Psoas muscle (tissue), 7 donors: ENCODE measurements at regions not wholly inside any gene's neighbourhood (a gene's known extent, or its start where the extent isn't known, plus 50 kb on each side); places are given as distances from the start of the nearest gene placed in this dataset.

Experiments used
- ATAC-seq, 4 donors: fragments of 200-7000 bp; cut with Tn5 transposase; one replicate each; pipeline ENCODE4 v1.9.1; 2020; ENCODE audit warnings: moderate library complexity in 3 of 4, mild to moderate bottlenecking in 2 of 4
- DNase-seq, 2 donors: peaks; one replicate each; pipeline ENCODE4 v3.0.0-alpha.2; 2020
- H3K27ac ChIP-seq: fragments of 200-600 bp; one replicate; pipeline ENCODE4 v1.8.0; 2022
- H3K27me3 ChIP-seq, 3 donors: fragments of 200-600 bp in 1 of 3; one replicate each; pipeline versions ENCODE4 v1.6.1 to v1.8.0; 2013 to 2022; ENCODE audit warnings: low read length in 2 of 3, mild to moderate bottlenecking in 2 of 3, moderate library complexity in 1 of 3; ENCODE audit not compliant: insufficient read depth in 3 of 3
- H3K36me3 ChIP-seq, 2 donors: fragments of 200-600 bp in 1 of 2; one replicate each; pipeline versions ENCODE4 v1.6.1 to v1.8.0; 2013 to 2022; ENCODE audit warnings: low read depth in 1 of 2, mild to moderate bottlenecking in 1 of 2, moderate library complexity in 1 of 2; ENCODE audit not compliant: insufficient read depth in 1 of 2
- H3K4me1 ChIP-seq: fragments of 200-600 bp; one replicate; pipeline ENCODE4 v1.8.0; 2022
- H3K4me3 ChIP-seq: fragments of 200-600 bp; one replicate; pipeline ENCODE4 v1.8.0; 2022; ENCODE audit warnings: mild to moderate bottlenecking
- H3K9me3 ChIP-seq: fragments of 200-600 bp; one replicate; pipeline ENCODE4 v1.8.0; 2022
- WGBS, 3 donors: extraction: QIAGEN DNeasy Blood & Tissue Kit; methylation state at CpG; one replicate each; pipeline versions ENCODE4 v1.1.6 to v1.1.7; 2013; 5-methylcytosine and 5-hydroxymethylcytosine counted together
- intact Hi-C, 2 donors: fragments of 100-400 bp; cut with DNase I; formaldehyde crosslinking; loops; one replicate each; pipeline versions ENCODE4 v1.11.0 to v1.14.2; 2022
- TF ChIP-seq, protein P1 (sequence below): fragments of 200-600 bp; IDR thresholded peaks from one replicate; pipeline ENCODE4 v1.8.0; 2022; ENCODE audit warnings: antibody characterized with exemption
- donor health status: healthy with polysubstance abuse.
- donor health status: DM: no; HTN: no; CAD: no; lungs with moderate emphysema.
- donor health status: Bipolar disorder and iron deficiency.
- donor health status: healthy.
- donor health status: DM: yes; HTN: yes; CAD: no.
- donor health status: DM: no; HTN: no; CAD: no.
- donor health status: DM: yes; HTN: yes; CAD: no.

- no peak overlapping the region for H3K27ac ChIP-seq
- H3K36me3 ChIP-seq, result no peaks in the 10 kb centered on the region
- H3K4me1 ChIP-seq, result no peaks in the 10 kb centered on the region
- ATAC-seq (no peak), DNase-seq (no peak)
- TF ChIP-seq, protein P1, sequence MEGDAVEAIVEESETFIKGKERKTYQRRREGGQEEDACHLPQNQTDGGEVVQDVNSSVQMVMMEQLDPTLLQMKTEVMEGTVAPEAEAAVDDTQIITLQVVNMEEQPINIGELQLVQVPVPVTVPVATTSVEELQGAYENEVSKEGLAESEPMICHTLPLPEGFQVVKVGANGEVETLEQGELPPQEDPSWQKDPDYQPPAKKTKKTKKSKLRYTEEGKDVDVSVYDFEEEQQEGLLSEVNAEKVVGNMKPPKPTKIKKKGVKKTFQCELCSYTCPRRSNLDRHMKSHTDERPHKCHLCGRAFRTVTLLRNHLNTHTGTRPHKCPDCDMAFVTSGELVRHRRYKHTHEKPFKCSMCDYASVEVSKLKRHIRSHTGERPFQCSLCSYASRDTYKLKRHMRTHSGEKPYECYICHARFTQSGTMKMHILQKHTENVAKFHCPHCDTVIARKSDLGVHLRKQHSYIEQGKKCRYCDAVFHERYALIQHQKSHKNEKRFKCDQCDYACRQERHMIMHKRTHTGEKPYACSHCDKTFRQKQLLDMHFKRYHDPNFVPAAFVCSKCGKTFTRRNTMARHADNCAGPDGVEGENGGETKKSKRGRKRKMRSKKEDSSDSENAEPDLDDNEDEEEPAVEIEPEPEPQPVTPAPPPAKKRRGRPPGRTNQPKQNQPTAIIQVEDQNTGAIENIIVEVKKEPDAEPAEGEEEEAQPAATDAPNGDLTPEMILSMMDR, result no peak
- H3K9me3 ChIP-seq, result no peaks in the 10 kb centered on the region
- no peaks in the 10 kb centered on the region for H3K27me3 ChIP-seq
- WGBS, 3 donors, result 67 to 75% (median 70%) methylated on average over 2 of the region's 2 CpGs
- H3K4me3 ChIP-seq, result no peak overlapping the region
- intact Hi-C loops, result no loop called here
Measured at GRCh38 chr5:93883459-93883858, 142.1 kb upstream of the POU5F2 start.

GRCh38 chr5:93875693-93876092 is 134.3 kb upstream of the POU5F2 start:
- H3K27ac ChIP-seq, result no peak overlapping the region
- H3K36me3 ChIP-seq, result no peaks in the 10 kb centered on the region
- 68 to 83% (median 82%) methylated on average over 1 of the region's 1 CpG for WGBS, 3 donors
- no peak for ATAC-seq
- H3K27me3 ChIP-seq, result no peaks in the 10 kb centered on the region
- H3K4me3 ChIP-seq, result no peak overlapping the region
- DNase-seq, result no peak
- H3K4me1 ChIP-seq, result no peaks in the 10 kb centered on the region
- intact Hi-C loops, result no loop called here
- H3K9me3 ChIP-seq, result no peaks in the 10 kb centered on the region
- TF ChIP-seq, protein P1, result no peak

DNA sequence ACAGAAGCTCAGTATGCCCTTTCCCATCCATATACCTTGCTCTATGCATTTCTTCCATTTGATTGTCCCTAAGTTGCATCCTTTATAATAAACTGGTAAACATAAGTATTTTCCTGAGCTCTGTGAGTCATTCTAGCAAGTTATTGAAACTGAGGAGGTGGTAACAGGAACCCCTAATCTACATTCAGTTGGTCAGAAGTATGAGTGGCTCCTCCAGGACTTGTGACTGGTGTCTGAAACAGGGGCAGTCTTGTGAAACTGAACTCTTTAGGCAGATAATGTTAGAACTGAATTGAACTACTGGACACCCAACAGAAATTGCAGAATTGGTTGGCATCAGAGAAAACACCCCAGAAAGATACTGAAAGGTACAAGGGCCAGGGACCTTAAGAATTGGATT is 133.1 kb upstream of the POU5F2 start:
- TF ChIP-seq, protein P1, result no peak
- no peak overlapping the region for H3K27ac ChIP-seq
- H3K36me3 ChIP-seq, result no peaks in the 10 kb centered on the region
- H3K4me1 ChIP-seq, result no peaks in the 10 kb centered on the region
- ATAC-seq (no peak), DNase-seq (no peak)
- no peak overlapping the region for H3K4me3 ChIP-seq
- no peaks in the 10 kb centered on the region for H3K27me3 ChIP-seq
- intact Hi-C loops, result no loop called here
- H3K9me3 ChIP-seq, result no peaks in the 10 kb centered on the region

DNA sequence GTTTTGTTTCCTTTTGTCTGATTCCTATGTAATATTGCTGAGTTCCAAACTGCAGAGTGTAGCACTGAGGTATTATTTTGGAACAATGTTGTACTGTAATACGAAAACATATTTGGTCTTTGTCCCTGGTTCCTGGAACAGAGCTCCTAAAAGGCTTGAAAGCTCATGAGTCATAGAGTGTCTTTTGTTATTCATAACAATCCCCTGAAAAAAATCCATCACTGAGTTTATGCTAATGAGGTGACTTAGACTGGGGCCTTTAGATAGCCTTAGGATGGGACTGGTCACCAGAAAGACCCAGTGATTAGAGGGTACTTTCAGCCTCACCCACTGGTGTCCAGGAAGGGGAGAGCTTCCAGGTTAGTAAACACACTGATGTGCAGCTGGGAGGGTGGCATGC is 132.7 kb upstream of the POU5F2 start:
- no peak overlapping the region for H3K4me3 ChIP-seq
- WGBS, 3 donors, result 71 to 75% (median 72%) methylated on average over 1 of the region's 1 CpG
- H3K27ac ChIP-seq, result no peak overlapping the region
- H3K9me3 ChIP-seq, result no peaks in the 10 kb centered on the region
- no peaks in the 10 kb centered on the region for H3K36me3 ChIP-seq
- H3K4me1 ChIP-seq, result no peaks in the 10 kb centered on the region
- ATAC-seq (no peak), DNase-seq (no peak)
- intact Hi-C loops, result no loop called here
- H3K27me3 ChIP-seq, result no peaks in the 10 kb centered on the region
- TF ChIP-seq, protein P1, result no peak

DNA sequence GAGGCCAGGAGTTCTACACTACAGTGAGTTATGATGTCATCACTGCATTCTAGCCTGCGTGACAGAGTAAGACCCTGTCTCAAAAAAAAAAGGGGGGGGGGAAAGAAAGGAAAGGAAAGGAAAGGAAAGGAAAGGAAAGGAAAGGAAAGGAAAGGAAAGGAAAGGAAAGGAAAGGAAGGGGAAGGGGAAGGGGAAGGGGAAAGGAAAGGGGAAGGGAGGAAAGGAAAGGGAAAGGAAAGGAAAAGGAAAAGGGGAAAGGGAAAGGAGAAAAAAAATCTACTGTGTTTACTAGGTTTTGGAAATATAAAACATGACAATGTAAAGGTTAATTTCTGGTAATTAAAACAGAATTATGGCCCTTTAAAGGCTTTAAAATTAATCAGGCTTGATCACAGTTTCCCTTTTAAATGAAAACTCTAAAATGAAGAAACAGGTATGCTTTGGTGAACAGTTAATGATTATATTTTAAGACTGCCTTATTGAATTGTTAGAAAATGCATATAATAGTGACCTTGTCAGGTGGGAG is 131.9 kb upstream of the POU5F2 start:
- TF ChIP-seq, protein P1, result no peak
- Histone ChIP-seq H3K27me3 (no peaks in the 10 kb centered on the region), H3K36me3 (no peaks in the 10 kb centered on the region), H3K4me3 (no peak overlapping the region), H3K9me3 (no peaks in the 10 kb centered on the region), H3K27ac (no peak overlapping the region), H3K4me1 (no peaks in the 10 kb centered on the region)
- WGBS, 3 donors, result 95 to 100% (median 100%) methylated on average over 1 of the region's 1 CpG
- intact Hi-C loops, result no loop called here
- DNase-seq (no peak), ATAC-seq (no peak)
